ENCODE measurements at regions not wholly inside any gene's neighbourhood (a gene's known extent, or its start where the extent isn't known, plus 50 kb on each side); places are given as distances from the start of the nearest gene placed in this dataset.

- TF ChIP-seq, protein P1, sequence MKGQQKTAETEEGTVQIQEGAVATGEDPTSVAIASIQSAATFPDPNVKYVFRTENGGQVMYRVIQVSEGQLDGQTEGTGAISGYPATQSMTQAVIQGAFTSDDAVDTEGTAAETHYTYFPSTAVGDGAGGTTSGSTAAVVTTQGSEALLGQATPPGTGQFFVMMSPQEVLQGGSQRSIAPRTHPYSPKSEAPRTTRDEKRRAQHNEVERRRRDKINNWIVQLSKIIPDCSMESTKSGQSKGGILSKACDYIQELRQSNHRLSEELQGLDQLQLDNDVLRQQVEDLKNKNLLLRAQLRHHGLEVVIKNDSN (IDR thresholded peaks at IDR 0.05): no peak
- TF ChIP-seq TEAD4 (IDR thresholded peaks at IDR 0.05) (no peak), REST (IDR thresholded peaks at IDR 0.05; ENCODE audit: low read depth) (peak; percentile 54; the same call in 1 of the 2 replicates), EP300 (IDR thresholded peaks at IDR 0.05; ENCODE audit: borderline replicate concordance) (no peak)
These were observed 86.7 kb upstream of the C1orf174 start for GRCh38 chr1:3986686-3987218.

DNA sequence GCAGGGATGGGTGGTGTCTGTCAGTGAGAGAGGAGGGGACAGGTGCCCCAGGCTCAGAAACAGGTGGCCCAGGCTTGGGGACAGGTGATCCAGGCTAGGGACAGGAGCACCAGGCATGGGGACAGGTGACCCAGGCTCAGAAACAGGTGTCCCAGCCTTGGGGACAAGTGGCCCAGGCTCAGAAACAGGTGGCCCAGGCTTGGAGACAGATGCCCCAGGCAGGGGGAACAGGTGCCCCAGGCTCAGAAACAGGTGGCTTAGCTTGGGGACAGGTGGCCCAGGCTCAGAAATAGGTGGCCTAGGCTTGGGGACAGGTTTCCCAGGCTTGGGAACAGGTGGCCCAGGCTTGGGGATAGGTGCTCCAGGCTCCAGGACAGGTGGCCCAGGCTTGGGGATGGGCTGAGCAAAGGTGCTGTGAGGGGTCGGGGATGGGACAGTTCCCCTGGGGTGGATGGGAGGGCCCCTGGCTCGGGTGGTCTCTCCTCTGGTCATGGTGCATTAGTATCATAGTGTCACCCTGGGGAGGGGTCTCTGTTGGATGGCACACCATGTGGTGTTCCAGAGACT, 87.7 kb upstream of the C1orf174 start:
- TF ChIP-seq MAX (IDR thresholded peaks at IDR 0.05): no peak
- TF ChIP-seq CEBPB (IDR thresholded peaks at IDR 0.05): no peak
- TF ChIP-seq TEAD4 (IDR thresholded peaks at IDR 0.05): no peak
- no peak for TF ChIP-seq EGR1 (IDR thresholded peaks at IDR 0.05)
- TF ChIP-seq RAD21 (IDR thresholded peaks at IDR 0.05; ENCODE audit: low read depth): no peak
- TF ChIP-seq TCF12 (IDR thresholded peaks at IDR 0.05; ENCODE audit: low read depth): no peak
- no peak for TF ChIP-seq REST (IDR thresholded peaks at IDR 0.05; ENCODE audit: low read depth)
- TF ChIP-seq NFIC (IDR thresholded peaks at IDR 0.05): no peak
- TF ChIP-seq ZBTB7A (IDR thresholded peaks at IDR 0.05; ENCODE audit: low read depth): no peak
- TF ChIP-seq, protein P1 (IDR thresholded peaks at IDR 0.05): no peak
- no peak for TF ChIP-seq FOXM1 (IDR thresholded peaks at IDR 0.05; ENCODE audit: borderline replicate concordance, low read depth)
- TF ChIP-seq CREB1 (IDR thresholded peaks at IDR 0.05; ENCODE audit: low read depth): no peak
- TF ChIP-seq TAF1 (IDR thresholded peaks at IDR 0.05; ENCODE audit: low read depth): no peak
- no peak for TF ChIP-seq EP300 (IDR thresholded peaks at IDR 0.05; ENCODE audit: borderline replicate concordance)
- TF ChIP-seq YY1 (IDR thresholded peaks at IDR 0.05; ENCODE audit: low read depth): no peak

DNA sequence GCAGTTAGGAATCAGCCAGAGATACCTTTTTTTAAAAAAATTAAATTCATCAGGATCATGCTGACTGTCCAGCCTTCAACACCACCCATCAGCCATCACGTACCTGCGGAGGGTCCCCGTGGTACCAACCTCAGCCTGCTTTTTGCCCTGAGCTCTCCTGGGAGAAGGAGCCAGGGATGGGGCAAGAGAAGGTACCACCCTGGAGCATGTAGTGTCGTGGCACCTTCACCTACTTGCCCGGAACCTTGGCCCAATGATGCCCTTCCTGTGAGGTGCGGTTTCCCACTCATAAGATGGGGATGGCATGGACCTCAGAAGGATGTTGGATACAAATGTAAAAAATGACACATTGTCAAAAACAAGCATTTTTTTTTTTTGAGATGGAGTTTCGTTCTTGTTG, 88.4 kb upstream of the C1orf174 start:
- TF ChIP-seq EGR1 (IDR thresholded peaks at IDR 0.05) (no peak), FOXM1 (IDR thresholded peaks at IDR 0.05; ENCODE audit: borderline replicate concordance, low read depth) (no peak), RAD21 (IDR thresholded peaks at IDR 0.05; ENCODE audit: low read depth) (no peak), TCF12 (IDR thresholded peaks at IDR 0.05; ENCODE audit: low read depth) (no peak), MAX (IDR thresholded peaks at IDR 0.05) (no peak)

DNA sequence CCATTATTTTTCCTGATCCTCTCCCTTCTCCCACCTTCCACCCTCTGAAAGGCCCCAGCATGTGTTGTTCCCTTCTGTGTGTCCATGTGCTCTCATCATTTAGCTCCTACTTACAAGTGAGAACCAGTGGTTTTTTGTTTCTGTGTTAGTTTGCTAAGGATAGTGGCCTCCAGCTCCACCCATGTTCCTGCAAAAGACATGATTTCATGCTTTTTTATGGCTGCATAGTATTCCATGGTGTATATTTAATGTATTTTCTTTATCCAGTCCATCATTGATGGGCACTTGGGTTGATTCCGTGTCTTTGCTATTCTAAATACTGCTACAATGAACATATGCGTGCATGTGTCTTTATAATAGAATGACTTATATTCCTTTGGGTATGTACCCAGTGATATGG, 89.4 kb upstream of the C1orf174 start:
- TF ChIP-seq EP300 (IDR thresholded peaks at IDR 0.05; ENCODE audit: borderline replicate concordance) (no peak), RAD21 (IDR thresholded peaks at IDR 0.05; ENCODE audit: low read depth) (no peak), TAF1 (IDR thresholded peaks at IDR 0.05; ENCODE audit: low read depth) (no peak), TEAD4 (IDR thresholded peaks at IDR 0.05) (no peak), NFIC (IDR thresholded peaks at IDR 0.05) (no peak), ZBTB7A (IDR thresholded peaks at IDR 0.05; ENCODE audit: low read depth) (no peak), MAX (IDR thresholded peaks at IDR 0.05) (no peak), YY1 (IDR thresholded peaks at IDR 0.05; ENCODE audit: low read depth) (no peak), FOXM1 (IDR thresholded peaks at IDR 0.05; ENCODE audit: borderline replicate concordance, low read depth) (no peak), EGR1 (IDR thresholded peaks at IDR 0.05) (no peak), REST (IDR thresholded peaks at IDR 0.05; ENCODE audit: low read depth) (no peak), CREB1 (IDR thresholded peaks at IDR 0.05; ENCODE audit: low read depth) (no peak), TCF12 (IDR thresholded peaks at IDR 0.05; ENCODE audit: low read depth) (no peak), CEBPB (IDR thresholded peaks at IDR 0.05) (no peak)
- TF ChIP-seq, protein P1 (IDR thresholded peaks at IDR 0.05): no peak

All from Ishikawa (cell line).